Endodermal cell (in vitro differentiated cells): ENCODE measurements at regions not wholly inside any gene's neighbourhood (a gene's known extent, or its start where the extent isn't known, plus 50 kb on each side); places are given as distances from the start of the nearest gene placed in this dataset.
A peak's percentile ranks its signal among the peaks of the same experiment; 100 is the strongest.

Experiments used
- DNase-seq: peaks from one replicate; pipeline ENCODE4 v3.0.0-alpha.2; 2017
- H3K27ac ChIP-seq: 2 replicates; pipeline ENCODE4 v1.5.1; 2013; ENCODE audit warnings: mild to moderate bottlenecking, low read depth, low read length, moderate library complexity
- H3K27me3 ChIP-seq: 2 replicates; pipeline ENCODE4 v1.6.1; 2013; ENCODE audit warnings: mild to moderate bottlenecking, low read length, moderate library complexity; ENCODE audit not compliant: insufficient read depth, control insufficient read depth, poor library complexity, severe bottlenecking
- H3K36me3 ChIP-seq: 2 replicates; pipeline ENCODE4 v1.7.0; 2013; ENCODE audit warnings: mild to moderate bottlenecking, low read length, moderate library complexity; ENCODE audit not compliant: control insufficient read depth, insufficient read depth
- H3K4me1 ChIP-seq: one replicate; pipeline ENCODE4 v1.7.0; 2013; ENCODE audit warnings: low read length; ENCODE audit not compliant: control insufficient read depth, insufficient read depth
- H3K4me3 ChIP-seq: 2 replicates; pipeline ENCODE4 v1.5.1; 2013; ENCODE audit warnings: mild to moderate bottlenecking, low read length, moderate library complexity
- H3K9ac ChIP-seq: 2 replicates; pipeline ENCODE4 v1.6.1; 2013; ENCODE audit warnings: mild to moderate bottlenecking, low read length, moderate library complexity; ENCODE audit not compliant: poor library complexity, severe bottlenecking; ENCODE audit errors: extremely low read depth
- H3K9me3 ChIP-seq: 2 replicates; pipeline ENCODE4 v1.6.1; 2013; ENCODE audit warnings: mild to moderate bottlenecking, low read length, moderate library complexity; ENCODE audit not compliant: control insufficient read depth
- H3K27ac Mint-ChIP-seq: 2 replicates; pipeline ENCODE4 v1.8.0; 2020; ENCODE audit warnings: mixed read lengths
- H3K27me3 Mint-ChIP-seq: 2 replicates; pipeline ENCODE4 v1.8.0; 2021; ENCODE audit warnings: mild to moderate bottlenecking, mixed read lengths; ENCODE audit not compliant: insufficient read depth
- H3K36me3 Mint-ChIP-seq: 2 replicates; pipeline ENCODE4 v1.8.0; 2020; ENCODE audit warnings: low read depth, mixed read lengths
- H3K4me1 Mint-ChIP-seq: 2 replicates; pipeline ENCODE4 v1.8.0; 2020; ENCODE audit warnings: mixed read lengths
- H3K4me3 Mint-ChIP-seq: 2 replicates; pipeline ENCODE4 v1.8.0; 2020; ENCODE audit warnings: mild to moderate bottlenecking, moderate library complexity, mixed read lengths
- H3K9me3 Mint-ChIP-seq: 2 replicates; pipeline ENCODE4 v1.8.0; 2020; ENCODE audit warnings: mild to moderate bottlenecking, mixed read lengths
- CTCF ChIP-seq: fragments of 200-600 bp; sonication (generic); conservative IDR thresholded peaks from 2 replicates; pipeline ENCODE4 v1.5.0; 2021; ENCODE audit warnings: antibody characterized with exemption, mild to moderate bottlenecking
- WGBS, 2 experiments: methylation state at CpG; one replicate each; pipeline versions ENCODE4 v1.1.5 to v1.1.7; 2013; ENCODE audit warnings: missing lambda C conversion rate in 2 of 2, mixed read lengths in 1 of 2; ENCODE audit not compliant: insufficient coverage in 1 of 2, insufficient read length in 1 of 2; 5-methylcytosine and 5-hydroxymethylcytosine counted together

- Mint-ChIP-seq H3K27ac (peak overlapping the region; percentile 69), H3K4me1 (peaks cover 62% of the 10 kb centered on the region), H3K9me3 (no peaks in the 10 kb centered on the region), H3K27me3 (no peaks in the 10 kb centered on the region), H3K4me3 (peak overlapping the region; percentile 19), H3K36me3 (no peaks in the 10 kb centered on the region)
- Histone ChIP-seq H3K27ac (no peak overlapping the region), H3K4me3 (no peak overlapping the region), H3K9ac (no peak overlapping the region), H3K27me3 (peaks cover 6% of the 10 kb centered on the region), H3K4me1 (peaks cover 26% of the 10 kb centered on the region), H3K36me3 (no peaks in the 10 kb centered on the region), H3K9me3 (no peaks in the 10 kb centered on the region)
- WGBS, 2 experiments, result 80 to 92% methylated on average over 5 to 7 of the region's 7 CpGs
- no peak for TF ChIP-seq CTCF
- DNase-seq, result no peak
Measured at GRCh38 chr2:80869858-80870438, 565.4 kb upstream of the LRRTM1 start.

GRCh38 chr2:80863147-80863714 is 558.7 kb upstream of the LRRTM1 start:
- WGBS, 2 experiments, result 92 to 94% methylated on average over 4 of the region's 4 CpGs
- Mint-ChIP-seq H3K27me3 (peaks cover 5% of the 10 kb centered on the region), H3K27ac (no peak overlapping the region), H3K9me3 (no peaks in the 10 kb centered on the region), H3K36me3 (no peaks in the 10 kb centered on the region), H3K4me3 (no peak overlapping the region), H3K4me1 (peaks cover 12% of the 10 kb centered on the region)
- H3K9ac ChIP-seq, result no peak overlapping the region
- H3K27me3 ChIP-seq, result peaks cover 6% of the 10 kb centered on the region
- H3K4me3 ChIP-seq, result no peak overlapping the region
- TF ChIP-seq CTCF, result no peak
- no peak for DNase-seq
- no peak overlapping the region for H3K27ac ChIP-seq
- peaks cover 2% of the 10 kb centered on the region for H3K4me1 ChIP-seq
- no peaks in the 10 kb centered on the region for H3K9me3 ChIP-seq
- H3K36me3 ChIP-seq, result no peaks in the 10 kb centered on the region

- Mint-ChIP-seq H3K36me3 (no peaks in the 10 kb centered on the region), H3K9me3 (no peaks in the 10 kb centered on the region), H3K4me3 (no peak overlapping the region), H3K27ac (no peak overlapping the region), H3K27me3 (peaks cover 5% of the 10 kb centered on the region), H3K4me1 (peaks cover 2% of the 10 kb centered on the region)
- no peaks in the 10 kb centered on the region for H3K27me3 ChIP-seq
- TF ChIP-seq CTCF, result no peak
- H3K9ac ChIP-seq, result no peak overlapping the region
- no peaks in the 10 kb centered on the region for H3K36me3 ChIP-seq
- no peak overlapping the region for H3K4me3 ChIP-seq
- no peak for DNase-seq
- no CpG with 5 or more reads among the region's 1 CpG for WGBS, 2 experiments
- H3K27ac ChIP-seq, result no peak overlapping the region
- no peaks in the 10 kb centered on the region for H3K4me1 ChIP-seq
- H3K9me3 ChIP-seq, result no peaks in the 10 kb centered on the region
Measured at GRCh38 chr2:80858965-80859364, 554.4 kb upstream of the LRRTM1 start.
